Vagina (tissue), 2 donors: ENCODE measurements at regions not wholly inside any gene's neighbourhood (a gene's known extent, or its start where the extent isn't known, plus 50 kb on each side); places are given as distances from the start of the nearest gene placed in this dataset.

ENCODE experiments used
- CTCF ChIP-seq, 3 experiments: fragments of 450-650 bp in 2 of 3; fragments of 200-600 bp in 1 of 3; sonication (generic) in 1 of 3; IDR thresholded peaks; one replicate each; pipeline ENCODE4 v1.5.1; 2017 to 2019; ENCODE audit warnings: antibody characterized with exemption in 3 of 3, mild to moderate bottlenecking in 2 of 3, moderate library complexity in 2 of 3
- POLR2AphosphoS5 ChIP-seq, 2 donors: sonication (generic); formaldehyde crosslinking; IDR thresholded peaks; one replicate each; pipeline ENCODE4 v1.9.0; 2017; ENCODE audit warnings: antibody characterized with exemption in 2 of 2, mild to moderate bottlenecking in 2 of 2, low read depth in 1 of 2; ENCODE audit not compliant: insufficient read depth in 1 of 2

- TF ChIP-seq CTCF (IDR thresholded peaks at IDR 0.05) (no peak), POLR2AphosphoS5 (IDR thresholded peaks at IDR 0.05; ENCODE audit: insufficient read depth in 1 of 2, low read depth in 1 of 2) (no peak)
These were observed 232.6 kb upstream of the CARD18 start for GRCh38 chr11:105372206-105372605.
